GM18873 (cell line): ENCODE measurements at regions not wholly inside any gene's neighbourhood (a gene's known extent, or its start where the extent isn't known, plus 50 kb on each side); places are given as distances from the start of the nearest gene placed in this dataset.

Experiments
- ATAC-seq: cut with Tn5 transposase; IDR thresholded peaks from one replicate; pipeline ENCODE4 v1.9.1; 2021; ENCODE audit warnings: mild to moderate bottlenecking, moderate library complexity, moderate number of reproducible peaks; ENCODE audit not compliant: unreplicated experiment, low FRiP score

DNA sequence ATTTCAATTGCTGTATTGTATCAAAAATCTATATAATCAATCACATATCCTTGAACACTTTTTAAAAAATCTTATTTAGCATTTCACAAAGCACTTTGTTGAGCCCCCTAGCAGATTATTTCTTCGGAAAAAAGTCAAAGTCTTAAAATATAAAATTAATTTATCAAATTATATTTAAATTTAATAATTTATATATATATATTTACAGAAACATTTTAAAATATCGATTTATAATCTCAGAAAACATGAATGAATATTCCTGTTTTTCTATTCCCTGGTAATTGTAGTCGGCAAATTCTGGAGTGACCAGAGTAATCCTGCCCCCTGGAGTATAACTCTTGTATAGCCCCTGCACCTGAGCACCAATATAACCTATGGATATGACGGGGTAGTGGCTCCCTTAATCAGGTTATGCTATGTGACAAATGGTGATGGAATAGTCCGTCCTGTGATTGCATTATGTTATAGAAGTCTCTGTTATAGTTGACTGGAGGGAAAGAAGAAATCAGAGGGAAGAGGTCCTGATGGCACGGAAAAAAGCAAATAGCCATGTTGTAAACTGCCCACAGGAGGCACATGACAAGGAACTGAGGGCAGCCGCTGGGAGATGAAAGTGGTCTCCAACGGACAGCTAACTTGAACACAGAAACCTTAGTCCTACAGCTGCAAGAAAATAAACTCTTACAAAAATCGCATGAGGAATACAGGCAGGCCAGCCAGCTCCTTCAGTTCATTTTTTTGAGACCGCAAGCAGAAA, 1092.3 kb downstream of the ARAP2 start:
- ATAC-seq = no peak

- ATAC-seq = no peak
These were observed 1081.1 kb downstream of the ARAP2 start for GRCh38 chr4:35163168-35163567.

GRCh38 chr4:35164063-35164462, 1080.3 kb downstream of the ARAP2 start:
- ATAC-seq = no peak

- ATAC-seq = no peak
These were observed 1077.8 kb downstream of the ARAP2 start for GRCh38 chr4:35166466-35166865.

GRCh38 chr4:35167385-35167784, 1076.9 kb downstream of the ARAP2 start:
- no peak for ATAC-seq

- no peak for ATAC-seq
These were observed 1068.8 kb downstream of the ARAP2 start for GRCh38 chr4:35175487-35175886.

- ATAC-seq = no peak
These were observed 1068.4 kb downstream of the ARAP2 start for GRCh38 chr4:35175894-35176293.

DNA sequence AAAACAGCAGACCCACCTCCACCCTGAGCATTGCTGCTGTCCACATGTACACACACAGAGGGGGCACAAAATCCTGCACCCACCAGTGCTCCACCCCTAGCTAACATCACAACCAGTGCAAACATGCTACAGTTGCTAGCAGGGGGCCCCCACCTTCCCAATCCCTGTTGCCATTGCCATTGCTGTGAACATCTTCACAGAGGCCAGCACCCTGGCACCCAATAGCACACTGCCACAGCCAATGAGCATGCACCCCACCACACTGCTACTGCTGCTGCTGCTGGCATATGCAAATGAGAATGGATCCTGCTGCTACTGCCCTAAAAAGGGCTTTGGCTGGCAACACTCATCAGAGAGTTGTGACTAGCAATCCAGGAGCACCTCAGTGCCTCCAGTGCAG, 1061.9 kb downstream of the ARAP2 start:
- ATAC-seq = no peak

DNA sequence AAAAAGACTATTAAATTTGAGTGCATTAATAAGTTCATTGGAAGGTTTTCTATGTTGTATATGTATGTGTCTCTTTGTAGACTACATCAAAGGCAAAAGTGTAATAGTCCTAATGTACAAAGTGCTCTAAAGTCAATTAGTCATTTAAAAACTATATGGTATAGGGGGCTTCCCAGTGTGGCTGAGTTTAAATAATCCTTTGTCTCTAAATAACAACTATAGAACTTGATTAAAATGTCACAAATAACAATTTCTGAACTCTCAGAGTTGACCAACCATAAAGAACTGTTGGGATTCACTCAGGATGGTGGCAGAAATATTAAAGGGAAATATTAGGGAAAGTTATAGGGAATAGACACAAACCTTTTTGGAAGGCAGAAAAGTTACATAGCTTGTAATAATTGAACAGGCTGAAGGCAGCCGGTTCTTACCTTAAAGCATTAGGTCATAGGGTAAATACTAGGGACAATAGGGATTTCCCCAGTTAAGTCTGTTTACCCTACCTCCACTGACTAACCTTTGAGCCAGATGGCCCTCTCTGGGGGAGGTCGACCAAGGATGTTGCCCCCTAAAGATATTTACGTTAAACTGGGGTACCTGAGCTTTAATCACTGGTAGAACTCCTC, 1054.2 kb downstream of the ARAP2 start:
- no peak for ATAC-seq

DNA sequence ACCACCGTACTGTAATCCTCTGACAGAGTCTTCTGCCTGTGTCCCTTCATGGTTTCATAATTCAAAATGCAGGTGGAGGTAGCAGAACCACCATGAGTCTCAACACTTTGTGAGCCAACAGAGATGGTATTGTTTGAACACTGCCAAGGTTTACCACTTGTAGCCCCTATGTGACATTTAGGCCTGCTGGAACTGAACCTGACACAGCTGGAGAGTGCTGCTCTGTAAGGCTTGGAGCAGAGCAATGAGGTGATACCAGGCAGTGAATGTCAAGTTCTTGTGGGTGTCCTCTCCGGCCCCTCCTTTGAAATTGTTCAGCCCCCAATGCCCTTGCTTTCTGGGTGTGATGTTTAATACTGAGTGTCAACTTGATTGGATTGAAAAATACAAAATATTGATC, 1042.9 kb downstream of the ARAP2 start:
- no peak for ATAC-seq

- ATAC-seq = no peak
These were observed 1027.7 kb downstream of the ARAP2 start for GRCh38 chr4:35216636-35217035.

- no peak for ATAC-seq
These were observed 1027.0 kb downstream of the ARAP2 start for GRCh38 chr4:35217331-35217730.

- ATAC-seq = no peak
These were observed 1016.0 kb downstream of the ARAP2 start for GRCh38 chr4:35228313-35228712.

GRCh38 chr4:35229021-35229420, 1015.3 kb downstream of the ARAP2 start:
- no peak for ATAC-seq

DNA sequence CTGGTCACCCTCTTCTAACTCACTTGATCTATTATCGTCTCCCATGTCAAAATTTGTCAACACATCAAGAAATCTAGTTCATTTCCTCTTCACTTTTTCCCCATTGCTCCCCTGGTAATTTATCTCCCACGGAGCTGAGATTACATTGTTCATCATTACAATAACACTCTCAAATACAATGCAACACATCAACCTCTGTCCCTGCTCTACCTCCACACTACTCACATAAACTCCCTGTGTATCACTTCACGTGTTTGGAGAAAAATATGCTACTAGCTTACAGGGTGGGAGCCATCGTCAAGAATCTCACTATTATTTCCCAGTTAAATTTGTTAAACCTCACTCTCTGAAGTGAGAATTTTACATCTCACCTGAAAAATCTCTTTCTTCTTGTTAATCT, 1006.4 kb downstream of the ARAP2 start:
- ATAC-seq = no peak

DNA sequence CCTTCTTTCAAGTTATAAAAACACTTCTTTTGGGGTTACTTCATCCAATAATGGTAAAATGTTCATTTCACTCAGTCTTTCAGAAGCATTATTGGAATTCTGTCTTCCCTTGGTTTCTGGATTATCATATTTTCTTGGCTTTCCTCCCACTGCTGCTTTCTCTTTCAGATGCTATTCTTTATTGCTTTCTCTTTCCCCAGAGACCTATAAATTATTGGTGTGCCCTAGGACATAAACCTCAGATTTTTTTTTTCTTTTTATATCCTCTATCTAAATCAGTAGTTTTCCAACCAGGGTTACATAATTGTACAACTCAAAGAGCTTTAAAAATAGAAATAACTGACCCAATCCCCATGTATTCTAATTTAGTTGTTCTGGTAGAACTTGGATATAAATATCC, 1005.5 kb downstream of the ARAP2 start:
- ATAC-seq = no peak

- ATAC-seq = no peak
These were observed 997.8 kb downstream of the ARAP2 start for GRCh38 chr4:35246493-35246892.

- ATAC-seq = no peak
These were observed 997.3 kb downstream of the ARAP2 start for GRCh38 chr4:35247047-35247446.

DNA sequence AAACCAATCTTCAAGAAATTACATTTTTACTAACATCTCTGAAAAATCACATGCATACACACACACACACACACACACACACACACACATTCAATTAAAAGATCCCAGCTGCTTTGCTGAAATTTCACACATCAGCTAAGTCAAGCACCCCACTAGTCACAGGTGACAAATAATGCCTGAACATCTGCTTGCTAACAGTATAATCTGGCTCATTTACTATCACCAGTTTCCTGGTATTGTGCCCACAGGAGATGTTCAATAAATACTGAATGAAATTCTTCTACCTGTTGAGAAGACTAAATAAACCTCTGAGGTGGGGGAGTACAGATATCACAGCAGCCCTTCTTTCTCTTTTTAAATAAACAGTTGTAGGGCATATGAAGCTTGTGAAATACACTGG, 994.0 kb downstream of the ARAP2 start:
- no peak for ATAC-seq

DNA sequence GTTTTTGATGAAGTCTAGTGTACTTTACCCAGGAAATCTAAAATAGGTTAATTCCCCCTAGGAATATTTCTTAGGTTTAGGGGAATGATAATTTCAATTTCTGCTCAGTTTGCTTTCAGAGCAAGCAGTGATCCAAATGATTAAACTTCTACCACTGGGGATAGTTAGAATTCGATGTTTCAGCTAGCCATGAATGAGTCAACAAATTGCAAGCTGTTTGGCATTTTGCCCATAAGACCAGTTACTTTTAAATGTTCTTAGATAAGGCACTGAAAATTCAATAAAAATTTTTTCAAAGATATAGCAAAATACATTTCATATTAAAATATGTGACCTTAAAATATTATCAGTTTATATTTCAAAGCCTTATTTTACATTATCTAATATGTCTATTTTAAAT, 993.6 kb downstream of the ARAP2 start:
- ATAC-seq = no peak

DNA sequence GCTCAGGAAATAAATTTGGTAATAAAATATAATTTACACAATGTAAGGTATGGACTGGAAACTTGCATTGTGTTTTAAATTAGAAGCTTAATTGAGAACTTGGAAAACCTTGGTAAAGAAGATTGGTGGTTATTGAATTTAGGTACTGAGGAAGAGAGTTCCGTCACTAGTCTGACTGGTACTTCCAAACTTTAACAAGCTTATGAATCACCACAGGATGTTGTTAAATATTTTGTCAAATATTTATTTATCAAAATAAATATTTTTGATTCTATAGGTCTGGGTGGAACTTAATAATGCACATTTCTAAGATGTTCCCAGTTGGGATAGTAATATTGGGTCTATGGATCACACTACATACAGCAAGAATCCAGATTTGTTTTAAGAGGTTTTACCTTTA, 992.2 kb downstream of the ARAP2 start:
- no peak for ATAC-seq

DNA sequence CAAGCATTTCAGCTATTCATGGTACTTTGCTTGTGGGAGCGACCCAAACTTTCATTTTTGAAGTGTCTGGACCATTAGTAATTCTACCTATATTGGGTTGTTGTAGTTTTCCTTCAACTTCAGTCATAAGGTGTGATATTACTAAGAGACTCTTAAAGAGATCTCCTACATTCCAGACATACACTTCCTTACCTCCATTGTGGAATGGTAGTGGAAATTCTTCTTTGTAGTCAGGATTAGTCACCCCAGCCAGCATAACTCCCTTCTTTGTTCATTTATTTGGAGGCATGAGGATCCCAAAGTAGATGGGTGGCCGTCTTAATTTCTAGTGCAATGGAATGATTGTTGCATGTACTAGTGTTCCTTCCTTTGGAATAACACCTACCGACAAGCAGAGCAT, 991.4 kb downstream of the ARAP2 start:
- no peak for ATAC-seq
